ENCODE measurements at regions not wholly inside any gene's neighbourhood (a gene's known extent, or its start where the extent isn't known, plus 50 kb on each side); places are given as distances from the start of the nearest gene placed in this dataset.

GRCh38 chr16:5763176-5763575, 665.6 kb upstream of the EEF2KMT start:
- H3K4me1 Mint-ChIP-seq (ENCODE audit: low read depth, unreplicated experiment) = no peaks in the 10 kb centered on the region
- no peak overlapping the region for H3K27ac Mint-ChIP-seq (ENCODE audit: unreplicated experiment)
- intact Hi-C loops (cut with micrococcal nuclease; ENCODE audit: unreplicated experiment) = no loop called here
- H3K36me3 Mint-ChIP-seq (ENCODE audit: insufficient read depth, unreplicated experiment) = no peaks in the 10 kb centered on the region
- CTCF ChIA-PET = no interaction called here
- no peak for DNase-seq
- TF ChIP-seq CTCF (IDR thresholded peaks at IDR 0.05; ENCODE audit: unreplicated experiment) = no peak
- no TSS peak for BruUV-seq (replicated peaks)
- peaks cover 8% of the 10 kb centered on the region for H3K9me3 Mint-ChIP-seq (ENCODE audit: low read depth, unreplicated experiment)
- no peaks in the 10 kb centered on the region for H3K27me3 Mint-ChIP-seq (ENCODE audit: unreplicated experiment)
- no peak overlapping the region for H3K4me3 Mint-ChIP-seq (ENCODE audit: low read depth, unreplicated experiment)

DNA sequence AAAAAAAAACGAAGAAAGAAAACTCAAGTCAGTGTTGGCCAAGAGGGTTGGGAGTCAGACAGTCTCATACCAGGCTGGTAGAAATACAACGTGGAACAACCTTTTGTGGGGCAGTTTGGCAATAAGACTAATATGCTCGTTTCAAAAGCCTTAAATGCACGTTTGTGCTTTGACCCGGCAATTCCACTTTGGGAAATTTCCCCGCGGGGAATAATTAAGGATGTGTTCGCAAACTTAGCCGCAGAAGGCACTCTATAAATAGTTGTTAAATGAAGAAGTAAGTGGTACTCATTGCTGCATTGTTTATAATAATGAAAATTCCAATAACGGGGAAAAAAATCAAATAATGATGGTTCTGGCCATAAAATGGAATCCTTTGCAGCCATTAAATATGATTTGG, 664.8 kb upstream of the EEF2KMT start:
- no peak overlapping the region for H3K4me3 Mint-ChIP-seq (ENCODE audit: low read depth, unreplicated experiment)
- no TSS peak for BruUV-seq (replicated peaks)
- no peaks in the 10 kb centered on the region for H3K4me1 Mint-ChIP-seq (ENCODE audit: low read depth, unreplicated experiment)
- H3K27me3 Mint-ChIP-seq (ENCODE audit: unreplicated experiment) = no peaks in the 10 kb centered on the region
- intact Hi-C loops (cut with micrococcal nuclease; ENCODE audit: unreplicated experiment) = no loop called here
- no peak overlapping the region for H3K27ac Mint-ChIP-seq (ENCODE audit: unreplicated experiment)
- no peaks in the 10 kb centered on the region for H3K36me3 Mint-ChIP-seq (ENCODE audit: insufficient read depth, unreplicated experiment)
- CTCF ChIA-PET = no interaction called here
- TF ChIP-seq CTCF (IDR thresholded peaks at IDR 0.05; ENCODE audit: unreplicated experiment) = no peak
- no peak for DNase-seq
- H3K9me3 Mint-ChIP-seq (ENCODE audit: low read depth, unreplicated experiment) = peaks cover 8% of the 10 kb centered on the region

- TF ChIP-seq CTCF (IDR thresholded peaks at IDR 0.05; ENCODE audit: unreplicated experiment) = no peak
- Mint-ChIP-seq H3K36me3 (ENCODE audit: insufficient read depth, unreplicated experiment) (no peaks in the 10 kb centered on the region), H3K4me3 (ENCODE audit: low read depth, unreplicated experiment) (no peak overlapping the region), H3K27me3 (ENCODE audit: unreplicated experiment) (no peaks in the 10 kb centered on the region), H3K27ac (ENCODE audit: unreplicated experiment) (no peak overlapping the region), H3K4me1 (ENCODE audit: low read depth, unreplicated experiment) (no peaks in the 10 kb centered on the region), H3K9me3 (ENCODE audit: low read depth, unreplicated experiment) (peaks cover 2% of the 10 kb centered on the region)
- no TSS peak for BruUV-seq (replicated peaks)
- intact Hi-C loops (cut with micrococcal nuclease; ENCODE audit: unreplicated experiment) = no loop called here
- CTCF ChIA-PET = no interaction called here
- no peak for DNase-seq
These were observed 664.0 kb upstream of the EEF2KMT start for GRCh38 chr16:5761592-5761991.

GRCh38 chr16:5758281-5758680, 660.7 kb upstream of the EEF2KMT start:
- intact Hi-C loops (cut with micrococcal nuclease; ENCODE audit: unreplicated experiment) = loop anchor here (5.0 kb wide), 1 partner anchor 34 kb away; no protein-coding TSS in a partner anchor
- no peaks in the 10 kb centered on the region for H3K27me3 Mint-ChIP-seq (ENCODE audit: unreplicated experiment)
- no peaks in the 10 kb centered on the region for H3K36me3 Mint-ChIP-seq (ENCODE audit: insufficient read depth, unreplicated experiment)
- H3K4me3 Mint-ChIP-seq (ENCODE audit: low read depth, unreplicated experiment) = no peak overlapping the region
- H3K27ac Mint-ChIP-seq (ENCODE audit: unreplicated experiment) = no peak overlapping the region
- TF ChIP-seq CTCF (IDR thresholded peaks at IDR 0.05; ENCODE audit: unreplicated experiment) = no peak
- H3K9me3 Mint-ChIP-seq (ENCODE audit: low read depth, unreplicated experiment) = no peaks in the 10 kb centered on the region
- CTCF ChIA-PET = no interaction called here
- DNase-seq = no peak
- H3K4me1 Mint-ChIP-seq (ENCODE audit: low read depth, unreplicated experiment) = peaks cover 8% of the 10 kb centered on the region
- no TSS peak for BruUV-seq (replicated peaks)

All from Calu3 (cell line).